H1 (cell line): ENCODE measurements at regions not wholly inside any gene's neighbourhood (a gene's known extent, or its start where the extent isn't known, plus 50 kb on each side); places are given as distances from the start of the nearest gene placed in this dataset.

Experiments
- ATF3 ChIP-seq: IDR thresholded peaks from 2 replicates; pipeline ENCODE4 v1.6.1; 2011; ENCODE audit warnings: low read depth, mild to moderate bottlenecking, low read length; ENCODE audit not compliant: insufficient read depth
- BCL11A ChIP-seq, 2 experiments: IDR thresholded peaks; one replicate each; pipeline ENCODE4 v1.6.1; 2011; ENCODE audit warnings: low read depth in 2 of 2, low read length in 2 of 2, mild to moderate bottlenecking in 2 of 2
- BRCA1 ChIP-seq: IDR thresholded peaks from 2 replicates; pipeline ENCODE4 v1.6.1; 2012; ENCODE audit warnings: low read depth, low read length, improper control_type of control experiment
- CBX5 ChIP-seq: fragments of 300-800, 300-1000 bp; sonication (generic); IDR thresholded peaks from 2 replicates; pipeline ENCODE4 v1.7.1; 2016; ENCODE audit warnings: antibody characterized with exemption, low read length, low read depth
- POLR2AphosphoS5 ChIP-seq: IDR thresholded peaks from 2 replicates; pipeline ENCODE4 v1.6.1; 2011; ENCODE audit warnings: low read depth, low read length
- POU5F1 ChIP-seq: IDR thresholded peaks from 2 replicates; pipeline ENCODE4 v1.6.1; 2011; ENCODE audit warnings: low read depth, mild to moderate bottlenecking, low read length, moderate library complexity
- TAF1 ChIP-seq: IDR thresholded peaks from 2 replicates; pipeline ENCODE4 v1.6.1; 2011; ENCODE audit warnings: mild to moderate bottlenecking, low read depth, low read length
- TAF7 ChIP-seq: optimal IDR thresholded peaks from 2 replicates; pipeline ENCODE3; 2011; ENCODE audit warnings: low read depth, mild to moderate bottlenecking, inconsistent platforms, low read length, moderate library complexity, borderline replicate concordance

GRCh38 chr5:164002214-164002613 lies 496.8 kb downstream of the MAT2B start (continued):
- TF ChIP-seq TAF7, result no peak
- no peak for TF ChIP-seq BRCA1
- TF ChIP-seq CBX5, result no peak
- no peak for TF ChIP-seq POU5F1
- TF ChIP-seq TAF1, result no peak
- TF ChIP-seq BCL11A (IDR thresholded peaks at IDR 0.05; ENCODE audit: low read depth in 2 of 2, low read length in 2 of 2), result no peak
- no peak for TF ChIP-seq POLR2AphosphoS5
- no peak for TF ChIP-seq ATF3
